Liver (tissue), 8 donors: ENCODE measurements at regions not wholly inside any gene's neighbourhood (a gene's known extent, or its start where the extent isn't known, plus 50 kb on each side); places are given as distances from the start of the nearest gene placed in this dataset.

Experiments used
- DNase-seq: peaks from one replicate; pipeline ENCODE4 v3.0.0-alpha.2; 2017; ENCODE audit warnings: low spot score
- H3K27ac ChIP-seq, 2 donors: one replicate each; pipeline ENCODE4 v1.7.0; 2013; ENCODE audit warnings: inconsistent platforms in 2 of 2, low read length in 2 of 2, control low read depth in 1 of 2, low read depth in 1 of 2, mild to moderate bottlenecking in 1 of 2
- H3K27me3 ChIP-seq, 4 donors: one replicate each; pipeline versions ENCODE4 v1.6.1 to v1.7.0; 2013; ENCODE audit warnings: low read length in 3 of 4, inconsistent platforms in 1 of 4, mild to moderate bottlenecking in 1 of 4, moderate library complexity in 1 of 4; ENCODE audit not compliant: control insufficient read depth in 4 of 4, insufficient read depth in 4 of 4
- H3K36me3 ChIP-seq, 4 donors: one replicate each; pipeline versions ENCODE4 v1.6.1 to v1.7.0; 2013; ENCODE audit warnings: low read length in 3 of 4, mild to moderate bottlenecking in 3 of 4, low read depth in 1 of 4, moderate library complexity in 1 of 4; ENCODE audit not compliant: control insufficient read depth in 4 of 4, insufficient read depth in 3 of 4
- H3K4me1 ChIP-seq, 4 donors: one replicate each; pipeline versions ENCODE4 v1.6.1 to v1.7.0; 2013; ENCODE audit warnings: low read length in 3 of 4, mild to moderate bottlenecking in 3 of 4, moderate library complexity in 1 of 4; ENCODE audit not compliant: control insufficient read depth in 4 of 4, insufficient read depth in 4 of 4
- H3K4me3 ChIP-seq, 3 donors: one replicate each; pipeline versions ENCODE4 v1.6.1 to v1.7.0; 2013; ENCODE audit warnings: low read length in 3 of 3, control low read depth in 1 of 3, low read depth in 1 of 3, mild to moderate bottlenecking in 1 of 3
- H3K9ac ChIP-seq, 2 donors: one replicate each; pipeline ENCODE4 v1.7.0; 2013; ENCODE audit warnings: low read length in 2 of 2, mild to moderate bottlenecking in 2 of 2, moderate library complexity in 2 of 2, control low read depth in 1 of 2, low read depth in 1 of 2
- H3K9me3 ChIP-seq, 4 donors: one replicate each; pipeline versions ENCODE4 v1.6.1 to v1.7.0; 2013; ENCODE audit warnings: low read length in 3 of 4; ENCODE audit not compliant: control insufficient read depth in 4 of 4
- ATF3 ChIP-seq: IDR thresholded peaks from 2 replicates; pipeline ENCODE4 v1.6.1; 2016; ENCODE audit warnings: antibody characterized with exemption
- CTCF ChIP-seq: fragments of 150-350 bp; IDR thresholded peaks from 2 replicates; pipeline ENCODE4 v1.5.1; 2017; ENCODE audit warnings: improper control_type of control experiment, low read depth, low read length; ENCODE audit not compliant: missing input control
- EGR1 ChIP-seq, 2 donors: IDR thresholded peaks; 2 replicates each; pipeline ENCODE4 v1.6.1; 2016 to 2018; ENCODE audit warnings: antibody characterized with exemption in 2 of 2, low read depth in 2 of 2
- FOXA1 ChIP-seq: IDR thresholded peaks from 2 replicates; pipeline ENCODE4 v1.6.1; 2016; ENCODE audit warnings: antibody characterized with exemption
- FOXA2 ChIP-seq: IDR thresholded peaks from 2 replicates; pipeline ENCODE4 v1.6.1; 2016; ENCODE audit warnings: antibody characterized with exemption
- GABPA ChIP-seq, 2 donors: IDR thresholded peaks in 1 of 2; conservative IDR thresholded peaks in 1 of 2; 2 replicates each; pipeline ENCODE4 v1.6.1; 2016; ENCODE audit warnings: antibody characterized with exemption in 2 of 2, mild to moderate bottlenecking in 1 of 2, moderate library complexity in 1 of 2
- HNF4A ChIP-seq, 2 donors: conservative IDR thresholded peaks; 2 replicates each; pipeline ENCODE4 v1.6.1; 2016; ENCODE audit warnings: antibody characterized with exemption in 2 of 2, mild to moderate bottlenecking in 2 of 2
- HNF4G ChIP-seq: IDR thresholded peaks from 2 replicates; pipeline ENCODE4 v1.6.1; 2016; ENCODE audit warnings: antibody characterized with exemption
- JUND ChIP-seq, 2 donors: IDR thresholded peaks; 2 replicates each; pipeline ENCODE4 v1.6.1; 2016; ENCODE audit warnings: antibody characterized with exemption in 2 of 2
- MAX ChIP-seq: IDR thresholded peaks from 2 replicates; pipeline ENCODE4 v1.6.1; 2016; ENCODE audit warnings: antibody characterized with exemption
- NR2F2 ChIP-seq: IDR thresholded peaks from 2 replicates; pipeline ENCODE4 v1.6.1; 2016; ENCODE audit warnings: antibody characterized with exemption
- RAD21 ChIP-seq, 2 donors: IDR thresholded peaks; 2 replicates each; pipeline ENCODE4 v1.6.1; 2016; ENCODE audit warnings: antibody characterized with exemption in 2 of 2, mild to moderate bottlenecking in 2 of 2
- RXRA ChIP-seq, 2 donors: IDR thresholded peaks; 2 replicates each; pipeline ENCODE4 v1.6.1; 2017 to 2018; ENCODE audit warnings: antibody characterized with exemption in 2 of 2, mild to moderate bottlenecking in 1 of 2
- SP1 ChIP-seq: IDR thresholded peaks from 2 replicates; pipeline ENCODE4 v1.6.1; 2018; ENCODE audit warnings: antibody characterized with exemption, mild to moderate bottlenecking
- TAF1 ChIP-seq: conservative IDR thresholded peaks from 2 replicates; pipeline ENCODE4 v1.6.1; 2016; ENCODE audit warnings: antibody characterized with exemption, mild to moderate bottlenecking
- YY1 ChIP-seq: IDR thresholded peaks from 2 replicates; pipeline ENCODE4 v1.6.1; 2016; ENCODE audit warnings: antibody characterized with exemption, mild to moderate bottlenecking
- ZBTB33 ChIP-seq: IDR thresholded peaks from 2 replicates; pipeline ENCODE4 v1.6.1; 2016; ENCODE audit warnings: antibody characterized with exemption
- WGBS: extraction: QIAGEN DNeasy Blood & Tissue Kit; methylation state at CpG from one replicate; pipeline ENCODE4 v1.1.7; 2013; 5-methylcytosine and 5-hydroxymethylcytosine counted together
- donor health status: healthy.
- donor health status: healthy.
- donor health status: healthy.
- donor health status: healthy.
- donor health status: healthy.

GRCh38 chr17:73719588-73720071, 75.4 kb upstream of the SDK2 start:
- H3K4me3 ChIP-seq, result no peak overlapping the region
- no peaks in the 10 kb centered on the region for H3K27me3 ChIP-seq
- no peak overlapping the region for H3K9ac ChIP-seq
- H3K9me3 ChIP-seq, result no peaks in the 10 kb centered on the region
- no peaks in the 10 kb centered on the region for H3K36me3 ChIP-seq
- DNase-seq, result no peak
- no peak for TF ChIP-seq NR2F2
- H3K27ac ChIP-seq, result no peak overlapping the region
- 75% methylated on average over 16 of the region's 16 CpGs for WGBS
- H3K4me1 ChIP-seq, result peaks cover 0 to 15% (median 9%) of the 10 kb centered on the region in 4 donors

GRCh38 chr17:73720187-73720834, 76.1 kb upstream of the SDK2 start:
- no peak overlapping the region for H3K27ac ChIP-seq
- WGBS, result 90% methylated on average over 10 of the region's 10 CpGs
- TF ChIP-seq TAF1 (no peak), CTCF (no peak), FOXA1 (no peak), SP1 (no peak), ZBTB33 (no peak), YY1 (no peak), ATF3 (no peak), RAD21 (IDR thresholded peaks at IDR 0.05) (no peak), HNF4G (no peak), NR2F2 (no peak), FOXA2 (no peak), JUND (IDR thresholded peaks at IDR 0.05) (no peak)
- H3K9ac ChIP-seq, result no peak overlapping the region
- H3K27me3 ChIP-seq, result no peaks in the 10 kb centered on the region
- no peaks in the 10 kb centered on the region for H3K9me3 ChIP-seq
- DNase-seq, result no peak
- no peaks in the 10 kb centered on the region for H3K36me3 ChIP-seq
- H3K4me1 ChIP-seq, result peaks cover 0 to 15% (median 9%) of the 10 kb centered on the region in 4 donors
- no peak overlapping the region for H3K4me3 ChIP-seq

GRCh38 chr17:73722165-73722564, 77.9 kb upstream of the SDK2 start:
- Histone ChIP-seq H3K9ac (no peak overlapping the region), H3K36me3 (no peaks in the 10 kb centered on the region), H3K4me1 (peaks cover 0 to 15% (median 9%) of the 10 kb centered on the region in 4 donors), H3K9me3 (no peaks in the 10 kb centered on the region), H3K27ac (no peak overlapping the region), H3K4me3 (no peak overlapping the region), H3K27me3 (peaks cover 0 to 3% (median 0%) of the 10 kb centered on the region in 4 donors)
- DNase-seq, result no peak
- 79% methylated on average over 6 of the region's 6 CpGs for WGBS
- TF ChIP-seq EGR1 (IDR thresholded peaks at IDR 0.05; ENCODE audit: low read depth in 2 of 2), result no peak
- no peak for TF ChIP-seq MAX
- no peak for TF ChIP-seq FOXA1
- no peak for TF ChIP-seq SP1
- TF ChIP-seq ZBTB33, result no peak
- no peak for TF ChIP-seq RAD21 (IDR thresholded peaks at IDR 0.05)
- no peak for TF ChIP-seq HNF4G
- no peak for TF ChIP-seq TAF1
- no peak for TF ChIP-seq HNF4A (conservative IDR thresholded peaks at IDR 0.05)
- TF ChIP-seq YY1, result no peak
- no peak for TF ChIP-seq RXRA (IDR thresholded peaks at IDR 0.05)
- no peak for TF ChIP-seq CTCF
- TF ChIP-seq ATF3, result no peak
- TF ChIP-seq JUND (IDR thresholded peaks at IDR 0.05), result no peak
- TF ChIP-seq GABPA (IDR thresholded peaks at IDR 0.05 in 1 of 2, conservative IDR thresholded peaks at IDR 0.05 in 1 of 2), result no peak
